GM12891 (cell line): ENCODE measurements at regions not wholly inside any gene's neighbourhood (a gene's known extent, or its start where the extent isn't known, plus 50 kb on each side); places are given as distances from the start of the nearest gene placed in this dataset.
"Not testable (repeated sequence)": the region's sequence is repeated elsewhere in the genome, so short reads cannot be mapped to it uniquely, and the experiment has no call there.

ENCODE experiments used
- DNase-seq: peaks from one replicate; pipeline ENCODE4 v3.0.0; 2011; ENCODE audit warnings: low spot score; ENCODE audit not compliant: insufficient read length
- FAIRE-seq: peaks from 2 replicates; lab custom pipeline; 2011; peaks lifted over from hg19 to GRCh38; lab: Jason Lieb, UNC
- PAX5 ChIP-seq: IDR thresholded peaks from 2 replicates; pipeline ENCODE4 v1.6.1; 2011; ENCODE audit warnings: low read length, moderate library complexity, mild to moderate bottlenecking; ENCODE audit not compliant: insufficient read depth, severe bottlenecking
- POLR2A ChIP-seq: IDR thresholded peaks from 2 replicates; pipeline ENCODE4 v1.6.1; 2011; ENCODE audit warnings: low read depth, low read length, control low read depth
- POLR2AphosphoS5 ChIP-seq: IDR thresholded peaks from 2 replicates; pipeline ENCODE4 v1.6.1; 2011; ENCODE audit warnings: low read depth, low read length, control low read depth
- POU2F2 ChIP-seq: IDR thresholded peaks from 2 replicates; pipeline ENCODE4 v1.6.1; 2011; ENCODE audit warnings: low read depth, mild to moderate bottlenecking, control low read depth, low read length, moderate library complexity
- SPI1 ChIP-seq: IDR thresholded peaks from 2 replicates; pipeline ENCODE4 v1.6.1; 2011; ENCODE audit warnings: low read depth, low read length, control low read depth
- TAF1 ChIP-seq: IDR thresholded peaks from 2 replicates; pipeline ENCODE4 v1.6.1; 2011; ENCODE audit warnings: low read depth, low read length, control low read depth

DNA sequence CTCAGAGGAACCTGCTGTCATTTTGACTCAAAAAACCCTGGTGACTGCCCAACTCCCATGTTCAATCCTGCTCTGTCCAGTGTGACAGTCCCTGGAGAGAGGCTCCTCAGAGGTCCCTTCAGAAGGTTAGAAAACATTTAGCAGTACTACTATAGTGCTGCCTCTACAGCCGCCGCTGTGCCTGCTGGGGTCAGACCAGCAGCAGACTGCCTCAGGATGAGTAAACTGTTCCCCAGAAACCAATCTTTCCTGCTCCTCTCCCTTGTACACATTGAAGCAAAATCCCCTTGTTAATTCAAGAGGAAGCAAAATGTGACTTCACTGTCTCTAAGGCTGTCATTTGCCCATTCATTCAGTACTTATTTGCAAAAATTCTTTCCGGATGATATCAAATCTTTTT lies 94.8 kb upstream of the SMARCA2 start:
- FAIRE-seq (no peak), DNase-seq (no peak)
- TF ChIP-seq POU2F2: no peak
- TF ChIP-seq POLR2A: no peak
- TF ChIP-seq PAX5: no peak
- no peak for TF ChIP-seq TAF1
- no peak for TF ChIP-seq POLR2AphosphoS5
- TF ChIP-seq SPI1: no peak

- DNase-seq (no peak), FAIRE-seq (no peak)
- TF ChIP-seq TAF1 (no peak), SPI1 (peak; percentile 36; the same call in 1 of the 2 replicates)
These were observed 93.1 kb upstream of the SMARCA2 start for GRCh38 chr9:1922026-1922425.

- FAIRE-seq: no peak
- TF ChIP-seq SPI1: no peak
- TF ChIP-seq POLR2AphosphoS5: no peak
- no peak for TF ChIP-seq TAF1
- TF ChIP-seq POLR2A: no peak
- no peak for TF ChIP-seq POU2F2
- no peak for TF ChIP-seq PAX5
- no peak for DNase-seq
These were observed 87.6 kb upstream of the SMARCA2 start for GRCh38 chr9:1927546-1927945.

DNA sequence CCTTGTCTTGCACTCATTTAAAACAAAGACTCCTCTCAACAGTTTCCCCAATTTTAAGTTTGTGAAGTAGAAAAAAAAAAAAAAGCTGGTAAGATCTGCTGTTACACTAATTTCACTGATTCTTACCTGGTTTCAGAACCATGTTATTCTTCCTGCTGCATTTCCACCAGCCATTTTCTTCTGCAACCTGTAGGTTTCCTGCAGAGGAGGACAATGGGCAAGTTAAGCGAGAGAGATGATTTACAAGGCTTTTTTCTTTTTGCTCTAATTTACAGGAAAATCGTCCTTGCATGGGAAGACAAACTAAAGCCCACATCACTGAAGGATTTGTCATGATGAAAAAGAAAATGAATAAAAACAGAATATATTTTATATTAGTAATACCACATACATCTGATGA lies 86.0 kb upstream of the SMARCA2 start:
- DNase-seq (no peak), FAIRE-seq (peak; percentile 33)
- TF ChIP-seq POLR2A (no peak), POLR2AphosphoS5 (no peak), PAX5 (no peak)

DNA sequence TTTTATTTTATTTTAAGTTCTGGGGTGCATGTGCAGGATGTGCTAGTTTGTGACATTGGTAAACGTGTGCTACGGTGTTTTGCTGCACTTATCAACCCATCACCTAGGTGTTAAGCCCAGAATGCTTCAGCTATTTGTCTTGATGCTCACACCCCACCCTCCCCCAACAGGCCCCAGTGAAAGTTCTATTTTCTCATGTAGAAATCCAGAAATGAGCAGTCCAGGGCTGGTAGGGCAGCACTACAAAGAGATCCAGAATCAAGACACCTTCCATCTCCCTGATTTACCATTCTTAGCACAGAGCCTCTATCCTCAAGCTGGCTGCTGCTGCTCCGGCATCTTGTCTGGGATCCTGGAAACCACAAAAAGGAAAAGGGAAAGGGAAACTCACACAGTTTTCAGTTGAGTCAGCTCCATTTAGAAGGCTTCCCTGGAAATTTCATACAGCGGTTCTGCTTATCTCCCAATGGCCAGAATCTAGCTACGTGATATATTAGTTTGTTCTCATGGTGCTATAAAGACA lies 85.4 kb upstream of the SMARCA2 start:
- DNase-seq (no peak), FAIRE-seq (peak; percentile 90)
- TF ChIP-seq POLR2A: no peak
- no peak for TF ChIP-seq POLR2AphosphoS5
- TF ChIP-seq SPI1: no peak
- no peak for TF ChIP-seq TAF1
- TF ChIP-seq POU2F2: no peak
- TF ChIP-seq PAX5: no peak

- FAIRE-seq: peak; percentile 72
These were observed 84.9 kb upstream of the SMARCA2 start for GRCh38 chr9:1930245-1930736.

DNA sequence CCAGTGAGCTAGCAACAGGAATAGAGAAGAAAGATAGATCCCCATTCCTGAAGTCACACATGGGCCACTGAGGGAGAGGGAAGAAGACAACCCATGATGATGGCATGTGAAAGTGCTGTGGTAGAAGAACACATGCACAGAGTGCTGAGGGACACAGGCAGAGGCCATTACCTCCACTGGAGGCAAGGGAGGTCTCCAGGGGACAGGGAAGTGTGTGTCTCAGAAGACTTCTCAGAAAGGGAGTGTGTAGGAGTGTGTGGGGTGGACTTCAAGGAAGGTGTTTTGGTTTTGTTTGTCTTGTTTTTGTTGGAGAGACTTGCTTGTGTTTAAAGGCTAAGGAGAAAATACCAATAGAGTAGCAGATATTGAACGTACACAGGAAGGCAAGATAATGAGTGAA lies 77.0 kb upstream of the SMARCA2 start:
- TF ChIP-seq POLR2AphosphoS5: 0 out of 2 replicates have a peak, but pooled peaks have one; percentile 21
- TF ChIP-seq PAX5: no peak
- peak; percentile 85 for FAIRE-seq
- DNase-seq: no peak

More at GRCh38 chr9:1930245-1930736, 84.9 kb upstream of the SMARCA2 start:
- not testable (repeated sequence) for DNase-seq

- DNase-seq (peak; percentile 17), FAIRE-seq (peak; percentile 94)
- TF ChIP-seq SPI1: peak; percentile 90
- TF ChIP-seq TAF1: 0 out of 2 replicates have a peak, but pooled peaks have one; percentile 30
- TF ChIP-seq POLR2AphosphoS5: no peak; the same call in 1 of the 2 replicates
- peak; percentile 42 for TF ChIP-seq POLR2A
These were observed 76.4 kb upstream of the SMARCA2 start for GRCh38 chr9:1938675-1939170.

DNA sequence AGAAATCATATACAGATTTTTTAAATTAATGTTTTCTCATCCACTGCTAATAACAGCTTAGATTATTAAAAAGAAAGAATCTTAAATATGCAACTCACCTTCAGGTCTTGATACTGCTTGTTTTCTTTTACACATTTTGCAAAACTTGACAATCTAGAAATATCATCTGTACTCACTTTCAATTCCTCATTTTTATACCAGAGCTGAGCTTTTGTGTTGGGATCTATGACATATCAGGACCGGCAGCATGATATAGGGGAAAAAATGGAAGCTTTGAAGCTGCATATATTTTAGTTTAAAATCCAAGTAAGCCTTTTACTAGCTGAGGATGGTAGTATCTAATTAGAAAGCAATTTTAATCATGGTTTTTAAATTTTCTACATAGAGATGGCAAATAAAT lies 75.7 kb upstream of the SMARCA2 start:
- TF ChIP-seq SPI1 (peak; percentile 94), PAX5 (no peak)
- DNase-seq (no peak), FAIRE-seq (no peak)

GRCh38 chr9:1939926-1940368 lies 75.2 kb upstream of the SMARCA2 start:
- DNase-seq (peak; percentile 50), FAIRE-seq (peak; percentile 98)
- TF ChIP-seq SPI1: no peak
- peak; percentile 46; the same call in 1 of the 2 replicates for TF ChIP-seq POU2F2
- 0 out of 2 replicates have a peak, but pooled peaks have one; percentile 34 for TF ChIP-seq POLR2AphosphoS5

- TF ChIP-seq POLR2AphosphoS5: no peak
- TF ChIP-seq PAX5: no peak
- no peak for TF ChIP-seq POU2F2
- TF ChIP-seq SPI1: no peak
- TF ChIP-seq TAF1: no peak
- DNase-seq (no peak), FAIRE-seq (no peak)
These were observed 73.2 kb upstream of the SMARCA2 start for GRCh38 chr9:1941989-1942388.
